GM12864 (cell line): ENCODE measurements at regions not wholly inside any gene's neighbourhood (a gene's known extent, or its start where the extent isn't known, plus 50 kb on each side); places are given as distances from the start of the nearest gene placed in this dataset.
"Not testable (repeated sequence)": the region's sequence is repeated elsewhere in the genome, so short reads cannot be mapped to it uniquely, and the experiment has no call there.

Source experiments
- DNase-seq: peaks from one replicate; pipeline ENCODE4 v3.0.0-alpha.2; 2011; ENCODE audit warnings: low read depth
- H3K4me3 ChIP-seq: 2 replicates; pipeline ENCODE4 v1.5.1; 2011; ENCODE audit warnings: mild to moderate bottlenecking, low read depth, low read length, control low read depth
- TF ChIP-seq, protein P1 (sequence below): IDR thresholded peaks from 2 replicates; pipeline ENCODE4 v1.5.1; 2011; ENCODE audit warnings: low read depth, mild to moderate bottlenecking, moderate library complexity, low read length, control low read depth, inconsistent platforms; ENCODE audit errors: missing control alignments

DNA sequence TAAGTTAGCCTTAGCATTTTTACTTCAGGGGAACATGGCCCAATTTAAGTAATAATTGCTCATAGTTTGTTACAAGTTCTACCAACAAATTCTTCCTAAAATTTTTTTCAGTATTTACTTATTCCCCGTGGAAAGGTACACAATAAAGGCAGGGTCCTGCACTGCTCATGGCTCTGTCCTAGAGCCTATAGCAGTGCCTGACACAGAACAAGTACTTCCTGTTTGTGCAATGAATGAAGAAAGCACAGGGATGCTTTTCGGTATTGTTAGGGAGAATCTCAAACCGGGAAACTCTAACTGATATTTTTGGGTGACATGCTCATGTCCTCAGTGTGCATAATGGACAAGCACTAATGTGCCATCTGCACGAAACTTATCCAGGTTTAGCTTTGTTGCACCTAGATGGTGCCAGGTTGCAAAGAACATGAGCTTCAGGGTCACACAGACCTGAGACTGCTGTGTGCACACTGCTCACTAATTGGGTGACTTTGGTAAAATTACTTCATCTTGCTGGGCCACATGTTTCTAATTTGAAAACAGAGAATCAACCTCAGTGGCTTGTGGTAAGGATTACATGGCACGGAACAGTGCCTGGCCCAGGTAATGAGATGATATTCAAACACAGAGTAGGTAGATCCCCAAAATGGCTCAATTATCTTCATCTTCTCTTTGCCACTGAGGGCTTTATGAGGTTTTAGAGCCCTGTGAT lies 175.8 kb upstream of the NPY2R start:
- no peak overlapping the region for H3K4me3 ChIP-seq
- DNase-seq = no peak
- TF ChIP-seq, protein P1, sequence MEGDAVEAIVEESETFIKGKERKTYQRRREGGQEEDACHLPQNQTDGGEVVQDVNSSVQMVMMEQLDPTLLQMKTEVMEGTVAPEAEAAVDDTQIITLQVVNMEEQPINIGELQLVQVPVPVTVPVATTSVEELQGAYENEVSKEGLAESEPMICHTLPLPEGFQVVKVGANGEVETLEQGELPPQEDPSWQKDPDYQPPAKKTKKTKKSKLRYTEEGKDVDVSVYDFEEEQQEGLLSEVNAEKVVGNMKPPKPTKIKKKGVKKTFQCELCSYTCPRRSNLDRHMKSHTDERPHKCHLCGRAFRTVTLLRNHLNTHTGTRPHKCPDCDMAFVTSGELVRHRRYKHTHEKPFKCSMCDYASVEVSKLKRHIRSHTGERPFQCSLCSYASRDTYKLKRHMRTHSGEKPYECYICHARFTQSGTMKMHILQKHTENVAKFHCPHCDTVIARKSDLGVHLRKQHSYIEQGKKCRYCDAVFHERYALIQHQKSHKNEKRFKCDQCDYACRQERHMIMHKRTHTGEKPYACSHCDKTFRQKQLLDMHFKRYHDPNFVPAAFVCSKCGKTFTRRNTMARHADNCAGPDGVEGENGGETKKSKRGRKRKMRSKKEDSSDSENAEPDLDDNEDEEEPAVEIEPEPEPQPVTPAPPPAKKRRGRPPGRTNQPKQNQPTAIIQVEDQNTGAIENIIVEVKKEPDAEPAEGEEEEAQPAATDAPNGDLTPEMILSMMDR = no peak

DNA sequence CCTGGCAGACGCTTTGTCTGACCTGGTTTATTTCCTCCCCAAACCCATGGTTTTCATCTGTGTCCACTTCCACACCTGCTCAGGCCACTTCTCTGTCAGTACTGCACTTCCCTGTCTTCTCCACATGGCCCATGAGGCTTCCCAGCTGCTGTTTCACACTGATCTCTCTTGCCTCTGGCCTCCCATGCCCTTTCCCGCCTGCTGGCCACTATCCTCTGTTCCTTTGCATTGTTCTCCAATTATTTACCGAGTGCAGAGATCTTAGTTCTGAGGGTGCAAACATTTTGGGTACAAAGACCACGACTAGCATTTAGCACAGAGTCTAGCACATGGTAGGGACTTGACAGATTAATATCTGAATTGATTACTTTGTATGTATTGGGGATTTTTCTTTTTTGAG lies 174.8 kb upstream of the NPY2R start:
- no peak overlapping the region for H3K4me3 ChIP-seq
- TF ChIP-seq, protein P1 = no peak
- DNase-seq = no peak

DNA sequence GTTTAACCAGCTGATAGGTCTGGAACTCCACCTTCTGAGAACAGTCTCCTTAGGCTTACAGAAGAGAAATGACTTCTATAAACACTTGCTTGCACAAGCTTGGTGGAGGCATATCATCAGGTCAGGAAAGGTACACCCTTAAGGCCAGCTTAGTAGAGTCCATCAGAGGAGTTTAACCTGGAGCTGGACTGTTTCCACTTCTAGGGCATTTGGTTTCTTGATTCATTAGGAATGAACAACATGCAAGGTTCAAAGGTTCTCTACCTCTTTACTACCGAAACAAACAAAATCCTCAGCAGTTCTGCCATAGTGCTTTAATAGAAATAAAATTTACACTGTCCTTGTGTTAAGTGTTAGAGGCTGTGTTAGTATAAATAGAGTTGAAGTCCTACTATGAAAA lies 171.4 kb upstream of the NPY2R start:
- no peak overlapping the region for H3K4me3 ChIP-seq
- DNase-seq = no peak
- TF ChIP-seq, protein P1 = no peak

DNA sequence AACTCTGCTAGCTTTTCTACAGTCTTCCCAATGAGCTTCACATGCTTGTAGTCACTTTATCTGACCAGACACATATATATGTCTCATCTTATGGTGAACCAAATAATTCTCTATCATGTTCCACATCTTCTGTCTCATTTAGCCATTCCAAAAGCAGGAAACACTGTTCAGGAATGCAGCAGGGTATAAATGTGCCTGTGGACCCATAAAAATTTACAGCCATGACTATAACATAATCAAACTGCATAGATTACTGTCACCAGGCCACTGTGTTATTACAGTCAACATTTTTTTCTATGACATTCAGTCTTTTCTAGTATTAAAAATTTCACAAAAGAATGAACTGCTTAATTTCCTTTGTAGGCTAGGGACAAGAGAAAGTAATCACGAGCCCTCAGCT lies 170.0 kb upstream of the NPY2R start:
- DNase-seq = no peak
- TF ChIP-seq, protein P1 = no peak
- H3K4me3 ChIP-seq = no peak overlapping the region

DNA sequence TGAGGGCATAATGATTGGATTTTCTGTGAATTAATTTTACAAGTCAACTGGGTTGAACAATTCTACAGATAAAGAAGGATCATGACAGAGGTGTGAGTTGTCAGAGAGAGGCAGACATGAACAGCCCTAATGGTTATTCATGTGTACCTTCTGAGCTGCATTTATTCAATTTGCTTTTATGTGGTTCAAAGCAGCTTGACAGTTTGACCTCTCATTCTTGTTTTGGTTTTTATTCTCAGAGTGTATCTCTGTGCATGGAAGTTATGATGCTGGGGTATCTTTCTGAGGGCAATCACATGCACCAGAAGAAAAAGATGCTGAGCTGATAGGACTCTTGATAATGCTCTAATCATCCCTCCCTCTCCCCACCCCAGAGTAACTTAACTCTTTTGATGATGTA lies 169.3 kb upstream of the NPY2R start:
- H3K4me3 ChIP-seq = no peak overlapping the region
- TF ChIP-seq, protein P1 = no peak

DNA sequence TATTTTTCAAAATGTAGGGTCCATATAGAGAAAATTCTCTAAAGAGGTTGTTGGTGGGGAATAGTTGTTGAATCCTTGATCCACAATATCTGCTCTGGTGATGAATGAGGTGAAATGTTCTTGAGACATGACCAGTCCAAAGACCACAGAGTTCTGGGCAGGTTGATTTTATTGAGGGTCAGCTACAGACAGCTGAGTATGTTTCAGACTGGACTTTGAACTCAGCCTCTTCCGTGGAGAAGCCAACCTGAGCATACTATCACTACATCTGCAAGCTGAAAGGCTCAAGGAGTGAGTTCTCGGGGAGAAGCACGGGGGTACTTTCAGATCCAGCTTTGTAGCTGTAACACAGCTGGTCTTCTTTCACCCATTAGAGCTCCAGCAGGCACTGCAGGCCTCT lies 168.4 kb upstream of the NPY2R start:
- DNase-seq = no peak
- TF ChIP-seq, protein P1 = no peak

More for the DNA sequence above, 169.3 kb upstream of the NPY2R start:
- DNase-seq = no peak

DNA sequence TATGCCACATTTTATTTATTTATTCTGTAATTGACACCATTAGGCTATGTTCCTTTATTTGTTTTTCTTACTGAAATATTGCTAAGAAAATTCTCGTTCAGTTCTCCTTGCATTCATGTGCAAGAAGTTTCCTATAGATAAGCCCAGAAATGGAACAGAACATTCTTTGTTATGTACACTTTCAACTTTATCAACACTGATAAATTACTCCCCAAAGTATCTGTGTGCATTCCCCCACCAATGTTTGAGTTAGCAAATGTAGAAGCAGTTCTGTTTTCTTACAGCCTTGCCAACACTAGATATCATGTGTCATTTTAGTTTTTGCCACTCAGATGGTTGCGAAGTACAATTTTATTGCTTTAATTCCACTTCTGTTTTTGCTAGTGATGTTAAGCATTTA lies 166.4 kb upstream of the NPY2R start:
- no peak for DNase-seq
- H3K4me3 ChIP-seq = no peak overlapping the region
- TF ChIP-seq, protein P1 = no peak

More for the DNA sequence above, 168.4 kb upstream of the NPY2R start:
- no peak overlapping the region for H3K4me3 ChIP-seq

DNA sequence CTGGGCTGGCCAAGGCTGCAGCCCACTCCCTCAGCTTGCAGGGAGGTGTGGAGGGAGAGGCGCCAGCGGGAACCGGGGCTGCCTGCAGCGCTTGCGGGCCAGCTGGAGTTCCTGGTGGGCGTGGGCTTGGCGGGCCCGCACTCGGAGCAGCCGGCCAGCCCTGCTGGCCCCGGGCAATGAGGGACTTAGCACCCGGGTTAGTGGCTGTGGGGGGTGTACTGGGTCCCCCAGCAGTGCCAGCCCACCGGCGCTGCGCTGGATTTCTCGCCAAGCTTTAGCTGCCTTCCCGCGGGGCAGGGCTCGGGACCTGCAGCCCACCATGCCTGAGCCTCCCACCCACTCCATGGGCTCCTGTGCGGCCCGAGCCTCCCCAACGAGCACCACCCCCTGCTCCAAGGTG lies 164.2 kb upstream of the NPY2R start:
- not testable (repeated sequence) for DNase-seq

More for the DNA sequence above, 164.2 kb upstream of the NPY2R start:
- H3K4me3 ChIP-seq = not testable (repeated sequence)
